Heart right ventricle (tissue), 16 donors: ENCODE measurements at regions not wholly inside any gene's neighbourhood (a gene's known extent, or its start where the extent isn't known, plus 50 kb on each side); places are given as distances from the start of the nearest gene placed in this dataset.

ENCODE experiments used
- ATAC-seq, 8 donors: fragments of 200-7000 bp; cut with Tn5 transposase; one replicate each; pipeline ENCODE4 v1.9.1; 2020; ENCODE audit warnings: mild to moderate bottlenecking in 8 of 8, moderate library complexity in 8 of 8, moderate number of reproducible peaks in 1 of 8
- DNase-seq, 2 donors: peaks; one replicate each; pipeline ENCODE4 v3.0.0-alpha.2; 2020
- H3K27ac ChIP-seq, 10 donors: fragments of 200-600 bp; sonication (generic) in 2 of 10; one replicate each; pipeline versions ENCODE4 v1.5.0 to v1.8.0; 2020 to 2022; ENCODE audit warnings: mild to moderate bottlenecking in 3 of 10
- H3K27me3 ChIP-seq, 7 donors: fragments of 200-600 bp; one replicate each; pipeline ENCODE4 v1.8.0; 2021 to 2022; ENCODE audit warnings: mild to moderate bottlenecking in 2 of 7
- H3K36me3 ChIP-seq, 9 donors: fragments of 200-600 bp; sonication (generic) in 1 of 9; one replicate each; pipeline versions ENCODE4 v1.5.0 to v1.8.0; 2020 to 2022; ENCODE audit warnings: mild to moderate bottlenecking in 2 of 9
- H3K4me1 ChIP-seq, 9 donors: fragments of 200-600 bp; sonication (generic) in 1 of 9; one replicate each; pipeline versions ENCODE4 v1.5.0 to v1.8.0; 2020 to 2022; ENCODE audit warnings: mild to moderate bottlenecking in 4 of 9
- H3K4me3 ChIP-seq, 10 donors: fragments of 200-600 bp; sonication (generic) in 2 of 10; one replicate each; pipeline versions ENCODE4 v1.5.0 to v1.8.0; 2020 to 2022; ENCODE audit warnings: mild to moderate bottlenecking in 7 of 10, moderate library complexity in 2 of 10
- H3K9me3 ChIP-seq, 11 donors: fragments of 200-600 bp in 10 of 11; sonication (generic) in 2 of 11; one replicate each; pipeline versions ENCODE4 v1.5.0 to v1.8.0; 2013 to 2022; ENCODE audit warnings: mild to moderate bottlenecking in 2 of 11, control low read depth in 1 of 11, moderate library complexity in 1 of 11
- WGBS, 2 donors: extraction: QIAGEN DNeasy Blood & Tissue Kit; methylation state at CpG; one replicate each; pipeline ENCODE4 v1.1.7; 2013; ENCODE audit warnings: inconsistent platforms in 1 of 2; 5-methylcytosine and 5-hydroxymethylcytosine counted together
- intact Hi-C, 10 donors: fragments of 100-400 bp; cut with DNase I; formaldehyde crosslinking; loops; one replicate each; pipeline versions ENCODE4 v1.11.1 to v1.14.2; 2022
- TF ChIP-seq, protein P1 (sequence below), 9 donors: fragments of 200-600 bp; sonication (generic) in 2 of 9; IDR thresholded peaks; one replicate each; pipeline versions ENCODE4 v1.5.0 to v1.8.0; 2021 to 2022; ENCODE audit warnings: antibody characterized with exemption in 9 of 9, mild to moderate bottlenecking in 5 of 9, moderate library complexity in 1 of 9
- donor health status: Arrhythmogenic right ventricular cardiomyopathy.
- donor health status: ischemic (EF 13 %, LVEDD 7.1; RV severe dilation, severe dysfunction).
- donor health status: healthy with polysubstance abuse.
- donor health status: DM: no; HTN: yes; CAD: no.
- donor health status: DM: no; HTN: no; CAD: no.
- donor health status: ischemic (EF 25% LVEDD 6.9; RV normal size, moderate dysfunction).
- donor health status: ischemic (EF 25% LVEDD 5.7; RV mildly dilated, moderate dysfunction).
- donor health status: healthy.
- donor health status: DM: yes; HTN: yes; CAD: no.
- donor health status: Ischemic cardiomyopathy.
- donor health status: ischemic (EF 35%, LVEDD 5.7; RV mildly dilated, moderate dysfunction).
- donor health status: nonischemic (EF 11% LVEDD 7.7; RV severe dilation, severe dysfunction).
- donor health status: DM: yes; HTN: yes; CAD: no.
- donor health status: PGD.
- donor health status: ischemic (EF 29% LVEDD 5.4; RV normal size, mild dysfunction).
- donor health status: nonischemic (EF 23%, LVEDD 6.1; RV moderate dilation, normal function).

DNA sequence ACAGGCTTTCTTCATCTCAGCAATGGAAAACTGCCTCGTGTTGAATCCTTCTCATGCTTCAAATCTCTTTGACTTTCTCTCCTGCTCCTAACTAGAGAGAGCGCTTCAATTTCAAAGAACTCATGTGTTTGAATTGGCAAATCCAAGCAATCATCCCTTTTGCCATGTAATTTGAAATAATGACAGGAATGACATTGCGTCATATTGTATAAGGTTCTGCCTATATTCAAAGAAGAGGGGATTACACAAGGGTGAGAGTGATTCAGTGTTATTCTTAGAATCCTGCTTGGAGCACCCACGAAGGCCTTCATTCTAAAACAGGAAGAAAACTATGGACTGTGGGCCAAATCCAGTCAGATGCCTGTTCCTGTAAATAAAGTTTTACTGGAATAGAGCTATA is 720.6 kb downstream of the JRKL start:
- Histone ChIP-seq H3K36me3 (no peaks in the 10 kb centered on the region), H3K4me3 (no peak overlapping the region), H3K4me1 (no peaks in the 10 kb centered on the region), H3K9me3 (peaks cover 0 to 11% (median 0%) of the 10 kb centered on the region in 11 donors), H3K27me3 (no peaks in the 10 kb centered on the region), H3K27ac (no peak overlapping the region)
- WGBS, 2 donors = 71 to 72% methylated on average over 4 of the region's 4 CpGs
- TF ChIP-seq, protein P1, sequence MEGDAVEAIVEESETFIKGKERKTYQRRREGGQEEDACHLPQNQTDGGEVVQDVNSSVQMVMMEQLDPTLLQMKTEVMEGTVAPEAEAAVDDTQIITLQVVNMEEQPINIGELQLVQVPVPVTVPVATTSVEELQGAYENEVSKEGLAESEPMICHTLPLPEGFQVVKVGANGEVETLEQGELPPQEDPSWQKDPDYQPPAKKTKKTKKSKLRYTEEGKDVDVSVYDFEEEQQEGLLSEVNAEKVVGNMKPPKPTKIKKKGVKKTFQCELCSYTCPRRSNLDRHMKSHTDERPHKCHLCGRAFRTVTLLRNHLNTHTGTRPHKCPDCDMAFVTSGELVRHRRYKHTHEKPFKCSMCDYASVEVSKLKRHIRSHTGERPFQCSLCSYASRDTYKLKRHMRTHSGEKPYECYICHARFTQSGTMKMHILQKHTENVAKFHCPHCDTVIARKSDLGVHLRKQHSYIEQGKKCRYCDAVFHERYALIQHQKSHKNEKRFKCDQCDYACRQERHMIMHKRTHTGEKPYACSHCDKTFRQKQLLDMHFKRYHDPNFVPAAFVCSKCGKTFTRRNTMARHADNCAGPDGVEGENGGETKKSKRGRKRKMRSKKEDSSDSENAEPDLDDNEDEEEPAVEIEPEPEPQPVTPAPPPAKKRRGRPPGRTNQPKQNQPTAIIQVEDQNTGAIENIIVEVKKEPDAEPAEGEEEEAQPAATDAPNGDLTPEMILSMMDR (IDR thresholded peaks at IDR 0.05) = no peak
- DNase-seq = no peak
- intact Hi-C loops = no loop called here
- ATAC-seq = no peak

DNA sequence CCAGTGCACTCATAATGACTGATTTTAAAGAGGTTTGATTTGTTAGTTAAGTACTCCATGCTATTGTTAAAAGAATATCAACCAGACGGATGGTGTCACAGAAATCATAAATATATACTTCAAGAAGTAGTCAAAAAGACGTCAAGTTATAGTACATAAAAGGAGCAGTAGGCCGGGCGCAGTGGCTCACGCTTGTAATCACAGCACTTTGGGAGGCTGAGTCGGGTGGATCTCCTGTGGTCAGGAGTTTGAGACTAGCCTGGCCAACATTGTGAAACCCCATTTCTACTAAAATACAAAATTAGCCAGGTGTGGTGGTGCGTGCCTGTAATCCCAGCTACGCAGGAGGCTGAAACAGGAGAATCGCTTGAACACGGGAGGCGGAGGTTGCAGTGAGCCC is 721.7 kb downstream of the JRKL start:
- no peak for DNase-seq
- WGBS, 2 donors = 93 to 96% methylated on average over 11 of the region's 11 CpGs
- Histone ChIP-seq H3K4me1 (no peaks in the 10 kb centered on the region), H3K27ac (no peak overlapping the region), H3K9me3 (peaks cover 0 to 11% (median 0%) of the 10 kb centered on the region in 11 donors), H3K36me3 (no peaks in the 10 kb centered on the region), H3K4me3 (no peak overlapping the region), H3K27me3 (no peaks in the 10 kb centered on the region)
- TF ChIP-seq, protein P1 (IDR thresholded peaks at IDR 0.05) = no peak
- intact Hi-C loops = no loop called here
- no peak for ATAC-seq

DNA sequence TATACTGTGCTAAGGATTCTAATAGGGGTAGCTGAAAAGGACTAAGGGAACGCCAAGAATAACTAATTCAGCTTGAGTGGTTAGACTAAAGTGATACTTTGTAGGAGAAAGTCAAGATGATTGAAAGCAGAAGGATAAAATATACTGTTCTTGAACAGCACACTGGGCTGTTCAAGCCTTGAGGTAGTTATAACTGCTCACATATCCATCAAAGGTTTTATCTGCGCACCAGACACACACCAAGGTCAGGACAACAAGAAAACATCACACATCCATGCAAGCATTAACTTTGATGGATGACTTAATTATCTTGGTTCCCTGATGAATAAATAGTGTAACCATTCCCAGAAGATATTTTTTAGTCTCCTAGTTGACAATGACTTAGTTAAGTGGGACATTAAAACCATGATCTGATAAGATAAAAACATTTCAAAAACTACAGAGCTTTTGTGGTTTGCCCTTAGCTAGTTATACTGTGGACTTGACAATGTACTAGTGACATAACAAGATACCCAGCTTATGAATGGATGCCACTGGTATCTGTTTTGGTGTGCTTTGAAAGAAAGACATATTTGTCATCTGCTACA is 728.9 kb downstream of the JRKL start:
- DNase-seq (no peak), ATAC-seq (no peak)
- Histone ChIP-seq H3K4me3 (no peak overlapping the region), H3K27ac (no peak overlapping the region), H3K9me3 (no peaks in the 10 kb centered on the region), H3K36me3 (no peaks in the 10 kb centered on the region), H3K27me3 (no peaks in the 10 kb centered on the region), H3K4me1 (no peaks in the 10 kb centered on the region)
- TF ChIP-seq, protein P1 (IDR thresholded peaks at IDR 0.05) = no peak
- intact Hi-C loops = no loop called here
- WGBS, 2 donors = 64 to 69% methylated on average over 2 of the region's 2 CpGs

DNA sequence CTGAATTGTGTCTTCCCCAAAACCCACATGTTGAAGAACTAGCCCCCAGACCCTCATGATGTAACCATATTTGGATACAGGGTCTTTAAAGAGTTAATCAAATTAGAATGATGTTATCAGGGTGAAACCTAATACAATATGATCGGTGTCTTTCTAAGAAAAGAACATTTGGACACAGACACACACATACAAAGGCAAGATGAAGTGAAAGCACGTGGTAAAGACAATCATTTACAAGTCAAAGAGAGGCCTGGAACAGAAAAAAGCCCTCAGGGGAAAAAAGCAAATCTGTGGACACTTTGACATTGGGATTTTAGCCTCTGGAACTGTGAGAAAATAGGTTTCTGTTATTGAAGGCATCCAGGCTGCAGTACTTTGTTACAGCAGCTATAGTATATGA is 733.4 kb downstream of the JRKL start:
- no peak for ATAC-seq
- TF ChIP-seq, protein P1 (IDR thresholded peaks at IDR 0.05) = no peak
- Histone ChIP-seq H3K27ac (no peak overlapping the region), H3K4me3 (no peak overlapping the region), H3K36me3 (no peaks in the 10 kb centered on the region), H3K9me3 (peaks cover 0 to 27% (median 0%) of the 10 kb centered on the region in 11 donors), H3K4me1 (no peaks in the 10 kb centered on the region), H3K27me3 (no peaks in the 10 kb centered on the region)
- 36 to 38% methylated on average over 2 of the region's 2 CpGs for WGBS, 2 donors
- intact Hi-C loops = no loop called here
- DNase-seq = no peak
